GM21529 (cell line): ENCODE measurements at regions not wholly inside any gene's neighbourhood (a gene's known extent, or its start where the extent isn't known, plus 50 kb on each side); places are given as distances from the start of the nearest gene placed in this dataset.

Experiments used
- ATAC-seq: cut with Tn5 transposase; IDR thresholded peaks from one replicate; pipeline ENCODE4 v1.9.1; 2021; ENCODE audit not compliant: unreplicated experiment

DNA sequence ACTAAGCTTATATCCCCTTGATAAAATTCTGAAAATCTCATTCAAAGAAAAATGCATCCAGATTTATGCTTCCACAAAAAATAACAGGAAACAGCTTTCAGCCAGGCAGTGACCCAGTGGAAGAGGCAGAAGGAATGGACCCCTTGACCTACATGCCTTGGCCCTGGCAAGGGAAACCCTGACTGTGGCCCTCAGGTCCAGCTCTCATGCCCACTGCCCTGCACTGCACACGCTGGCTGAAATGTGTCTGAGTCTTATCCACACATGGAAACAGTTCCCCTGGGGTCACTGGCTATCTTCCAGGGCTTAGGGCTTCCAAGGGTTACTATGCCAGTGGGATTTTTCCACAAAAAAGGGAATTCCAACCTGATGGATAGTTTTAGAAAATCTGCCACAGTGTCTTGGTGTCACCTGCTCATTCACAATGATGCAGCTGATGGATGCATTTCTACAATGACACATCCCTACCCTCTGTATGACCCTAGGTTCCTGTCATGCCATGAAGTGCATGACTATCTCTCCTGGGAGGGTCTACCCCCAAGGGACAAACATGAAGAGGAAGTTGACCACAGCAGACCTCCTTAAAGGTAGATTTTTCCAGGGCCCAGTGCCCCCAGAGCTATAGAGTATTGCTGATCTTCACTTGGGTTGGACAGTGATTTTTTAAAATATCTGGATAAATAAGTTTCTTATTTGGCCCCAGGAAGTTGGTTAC, 121.9 kb upstream of the CD93 start:
- no peak for ATAC-seq

DNA sequence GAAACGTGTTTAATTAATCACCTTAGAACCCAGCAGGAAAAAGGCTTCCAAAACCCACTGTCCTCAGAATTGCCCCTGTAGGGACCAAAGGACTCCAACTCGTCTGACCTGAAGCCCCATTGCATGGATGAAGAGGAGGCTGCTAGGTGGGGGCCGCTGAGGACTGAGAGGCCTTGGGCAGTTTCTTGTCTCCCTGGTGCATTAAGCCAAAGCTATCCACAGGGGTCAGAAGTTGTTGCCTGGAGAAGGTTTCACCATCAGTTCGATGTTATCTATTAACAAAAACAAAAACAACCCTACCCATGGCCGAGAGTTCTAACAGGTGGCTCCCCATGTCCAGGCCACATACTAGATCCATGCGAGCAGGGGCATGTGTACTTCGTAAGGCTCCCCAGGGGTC, 120.9 kb upstream of the CD93 start:
- ATAC-seq = no peak

GRCh38 chr20:23206061-23206460, 119.9 kb upstream of the CD93 start:
- ATAC-seq = no peak

- ATAC-seq = no peak
These were observed 119.5 kb upstream of the CD93 start for GRCh38 chr20:23205611-23206041.

- ATAC-seq = no peak
These were observed 119.1 kb upstream of the CD93 start for GRCh38 chr20:23205211-23205610.

GRCh38 chr20:23203951-23204730, 118.0 kb upstream of the CD93 start:
- no peak for ATAC-seq

GRCh38 chr20:23203310-23203709, 117.2 kb upstream of the CD93 start:
- no peak for ATAC-seq

DNA sequence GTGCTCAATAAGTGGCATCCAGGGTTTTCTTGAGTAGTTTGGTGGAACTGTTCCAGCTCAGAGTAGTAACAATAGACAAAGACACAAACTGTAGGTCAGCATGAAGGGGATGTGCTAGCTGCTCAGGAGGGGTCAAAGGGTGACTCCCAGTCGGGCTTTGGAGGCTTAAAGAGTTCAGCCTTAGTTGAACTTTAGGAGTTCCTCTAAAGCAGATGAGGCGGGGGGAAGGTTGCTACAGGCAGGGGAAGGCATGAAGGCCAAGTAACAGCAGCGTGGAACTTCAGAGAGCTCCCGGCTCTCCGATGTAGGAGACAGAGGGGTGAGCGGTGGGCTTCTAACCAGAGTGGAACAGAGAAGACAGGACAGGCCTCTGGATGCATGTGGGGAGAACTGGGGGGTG, 115.5 kb upstream of the CD93 start:
- no peak for ATAC-seq

DNA sequence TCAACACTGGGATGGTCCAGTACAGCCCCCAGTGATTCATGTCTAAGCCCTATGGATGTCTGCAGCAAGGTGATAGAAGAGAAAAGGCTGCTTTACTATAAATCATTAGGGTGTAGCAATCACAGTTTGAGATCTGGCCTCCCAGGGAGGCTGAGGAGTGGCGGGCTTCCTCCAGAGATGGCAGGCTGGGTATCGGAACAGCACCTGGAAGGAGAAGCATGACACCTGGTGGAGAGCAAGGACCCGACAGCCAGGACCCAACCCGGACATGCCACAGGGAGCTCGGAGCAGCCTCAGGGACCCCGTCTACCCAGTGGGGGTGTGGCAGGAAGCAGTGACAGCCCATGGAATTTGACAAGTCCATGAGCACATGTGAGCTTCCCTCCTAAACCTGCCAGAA, 114.8 kb upstream of the CD93 start:
- no peak for ATAC-seq

GRCh38 chr20:23200413-23200812, 114.3 kb upstream of the CD93 start:
- ATAC-seq = no peak

DNA sequence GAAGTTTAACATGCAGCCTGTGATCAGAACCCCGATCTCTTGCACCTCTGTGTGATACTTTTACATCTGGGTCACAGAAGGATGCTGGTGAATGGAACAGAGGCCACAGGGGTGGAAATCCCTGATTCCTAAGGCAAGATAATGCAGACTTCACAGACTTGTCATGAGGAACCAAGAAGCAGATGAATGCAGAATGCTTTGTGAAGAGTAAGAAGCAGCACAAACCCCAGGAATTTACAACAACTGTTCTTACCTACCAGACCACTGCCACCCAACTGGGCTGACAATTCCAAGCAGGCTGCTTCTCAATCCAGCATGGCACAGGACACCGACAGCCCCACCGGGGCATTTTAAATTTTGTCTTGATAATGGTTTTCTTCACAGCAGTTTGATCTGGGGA, 113.2 kb upstream of the CD93 start:
- ATAC-seq = no peak

- ATAC-seq = no peak
These were observed 112.7 kb upstream of the CD93 start for GRCh38 chr20:23198815-23199214.

DNA sequence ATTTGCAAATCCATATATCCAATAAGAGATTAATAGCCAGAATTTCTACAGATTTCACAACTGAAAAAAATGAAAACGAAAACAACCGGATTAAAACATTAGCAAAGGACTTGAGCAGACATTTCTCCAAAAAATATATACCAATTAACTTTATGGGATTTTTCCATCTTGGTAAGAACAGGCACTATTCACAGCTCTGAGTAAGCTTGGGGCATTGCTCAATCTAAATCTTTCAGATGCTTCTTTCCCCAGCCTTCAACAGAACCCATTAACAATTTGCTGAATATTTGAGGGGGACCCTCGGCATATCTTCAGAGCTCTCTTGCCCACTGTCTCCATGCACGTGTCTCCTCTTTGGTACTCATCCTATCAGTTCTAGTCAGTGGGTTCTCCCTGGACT, 111.7 kb upstream of the CD93 start:
- ATAC-seq = no peak

- no peak for ATAC-seq
These were observed 109.5 kb upstream of the CD93 start for GRCh38 chr20:23195636-23196035.

GRCh38 chr20:23193801-23194384, 107.8 kb upstream of the CD93 start:
- ATAC-seq = no peak

- no peak for ATAC-seq
These were observed 106.3 kb upstream of the CD93 start for GRCh38 chr20:23192469-23192868.

DNA sequence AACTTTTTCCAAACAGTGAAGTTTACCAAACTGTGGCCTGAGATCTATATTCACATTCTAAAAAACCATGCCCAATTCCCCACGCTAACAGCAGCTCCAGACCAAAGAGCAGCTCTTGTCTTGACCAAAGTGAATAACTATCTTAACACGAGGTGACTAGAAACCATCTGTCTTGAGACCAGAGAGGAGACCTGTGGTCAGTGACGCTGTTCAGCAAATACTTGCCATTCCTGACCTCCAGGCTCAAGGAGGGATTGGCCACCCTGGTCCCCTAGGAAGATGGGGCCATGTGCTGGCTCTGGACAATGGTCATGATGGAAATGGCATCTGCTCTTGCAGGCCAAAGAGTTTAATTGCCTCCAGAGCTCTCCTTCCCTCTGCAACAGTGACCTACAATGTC, 104.4 kb upstream of the CD93 start:
- ATAC-seq = no peak

- ATAC-seq = no peak
These were observed 103.7 kb upstream of the CD93 start for GRCh38 chr20:23189854-23190253.

DNA sequence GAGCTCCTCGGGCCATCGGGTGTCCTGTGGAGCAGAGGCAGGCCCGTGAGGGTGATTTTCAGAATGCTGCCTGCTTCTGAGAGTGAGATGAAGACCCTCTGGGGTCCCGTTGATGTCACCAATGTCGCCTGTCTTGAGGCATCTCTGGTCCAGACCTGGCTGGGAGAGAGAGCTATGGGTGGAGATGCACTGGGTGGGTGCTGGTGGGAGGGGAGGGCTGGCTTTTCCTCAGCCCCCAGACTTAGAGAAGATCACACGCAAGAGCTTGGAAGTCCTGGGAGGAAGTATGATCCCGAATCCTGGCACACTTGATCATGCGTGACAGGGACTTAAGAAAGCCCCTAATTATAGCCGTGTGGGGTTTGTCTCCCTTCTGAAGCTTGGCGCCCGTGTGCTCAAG, 103.2 kb upstream of the CD93 start:
- no peak for ATAC-seq

GRCh38 chr20:23188377-23189169, 102.4 kb upstream of the CD93 start:
- ATAC-seq = no peak

GRCh38 chr20:23187751-23188150, 101.6 kb upstream of the CD93 start:
- no peak for ATAC-seq
